Fibroblast of skin of right quadriceps (primary cell): ENCODE measurements at regions not wholly inside any gene's neighbourhood (a gene's known extent, or its start where the extent isn't known, plus 50 kb on each side); places are given as distances from the start of the nearest gene placed in this dataset.
"Not testable (repeated sequence)": the region's sequence is repeated elsewhere in the genome, so short reads cannot be mapped to it uniquely, and the experiment has no call there.

Experiments used
- DNase-seq: peaks from one replicate; pipeline ENCODE4 v3.0.0-alpha.2; 2013

- DNase-seq = no peak
Observed at GRCh38 chr6:137810554-137811120, 56.4 kb upstream of the TNFAIP3 start.

GRCh38 chr6:137811121-137811915 is 55.7 kb upstream of the TNFAIP3 start:
- peak; percentile 74 for DNase-seq

GRCh38 chr6:137811916-137812553 is 55.0 kb upstream of the TNFAIP3 start:
- DNase-seq = no peak

DNA sequence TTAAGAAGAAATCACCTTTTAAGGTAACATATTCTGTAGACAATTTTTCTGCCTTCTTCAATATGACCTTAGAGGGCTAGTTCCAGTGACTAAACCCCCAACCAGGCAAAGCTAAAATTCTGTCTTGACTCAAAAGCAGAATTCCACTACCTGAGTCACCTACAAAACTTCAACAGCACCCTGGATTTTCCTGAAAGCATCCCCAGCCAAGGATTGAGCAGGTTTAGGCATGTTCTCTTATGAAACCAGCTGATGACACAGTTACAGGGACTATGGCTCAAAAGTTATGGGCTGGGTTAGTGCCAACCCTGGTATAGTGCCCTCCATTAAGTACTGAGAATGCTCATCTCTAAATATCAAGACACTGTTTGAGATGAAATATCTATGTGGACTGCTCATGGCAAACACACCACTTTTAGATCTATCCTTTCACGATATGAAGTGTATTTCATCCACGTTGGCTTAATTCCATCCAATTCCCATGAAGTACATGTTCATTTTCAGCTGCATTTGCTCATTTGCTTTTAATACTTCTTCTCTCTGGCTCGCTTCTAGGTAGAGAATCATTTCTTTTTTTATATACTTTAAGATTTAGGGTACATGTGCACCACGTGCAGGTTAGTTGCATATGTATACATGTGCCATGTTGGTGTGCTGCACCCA is 53.6 kb upstream of the TNFAIP3 start:
- no peak for DNase-seq

DNA sequence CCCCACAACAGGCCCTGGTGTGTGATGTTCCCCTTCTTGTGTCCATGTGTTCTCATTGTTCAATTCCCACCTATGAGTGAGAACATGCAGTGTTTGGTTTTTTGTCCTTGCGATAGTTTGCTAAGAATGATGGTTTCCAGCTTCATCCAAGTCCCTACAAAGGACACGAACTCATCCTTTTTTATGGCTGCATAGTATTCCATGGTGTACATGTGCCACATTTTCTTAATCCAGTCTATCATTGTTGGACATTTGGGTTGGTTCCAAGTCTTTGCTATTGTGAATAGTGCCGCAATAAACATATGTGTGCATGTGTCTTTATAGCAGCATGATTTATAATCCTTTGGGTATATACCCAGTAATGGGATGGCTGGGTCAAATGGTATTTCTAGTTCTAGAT is 53.0 kb upstream of the TNFAIP3 start:
- DNase-seq = not testable (repeated sequence)

- no peak for DNase-seq
Observed at GRCh38 chr6:137815692-137816091, 51.4 kb upstream of the TNFAIP3 start.

GRCh38 chr6:137816133-137816579 is 50.9 kb upstream of the TNFAIP3 start:
- DNase-seq = no peak

GRCh38 chr6:137816688-137817618 is 50.1 kb upstream of the TNFAIP3 start:
- DNase-seq = no peak
